HG02798 (cell line): ENCODE measurements at regions not wholly inside any gene's neighbourhood (a gene's known extent, or its start where the extent isn't known, plus 50 kb on each side); places are given as distances from the start of the nearest gene placed in this dataset.

ENCODE experiments used
- ATAC-seq: cut with Tn5 transposase; IDR thresholded peaks from one replicate; pipeline ENCODE4 v1.9.1; 2021; ENCODE audit warnings: mild to moderate bottlenecking; ENCODE audit not compliant: unreplicated experiment, poor library complexity

- no peak for ATAC-seq
Measured at GRCh38 chr9:129374231-129374630, 196.2 kb upstream of the IER5L start.

- no peak for ATAC-seq
Measured at GRCh38 chr9:129373361-129373760, 195.3 kb upstream of the IER5L start.

DNA sequence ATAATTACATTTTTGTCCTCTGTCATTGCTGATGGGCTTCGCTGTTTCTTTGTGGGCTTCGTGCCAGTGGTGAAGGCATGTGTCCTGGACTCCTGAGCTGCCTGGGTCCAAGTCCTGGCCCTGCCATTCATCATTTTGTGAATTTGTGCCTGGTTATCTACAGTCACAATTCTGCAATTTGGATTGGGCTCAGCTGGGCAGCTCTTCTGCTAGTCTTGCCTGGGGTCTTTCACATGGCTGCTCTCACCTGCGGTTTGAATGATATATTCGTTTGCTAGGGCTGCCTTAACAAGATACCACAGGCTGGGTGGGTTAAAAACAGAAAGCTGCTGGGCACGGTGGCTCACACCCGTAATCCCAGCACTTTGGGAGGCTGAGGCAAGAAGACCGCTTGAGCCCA, 192.7 kb upstream of the IER5L start:
- no peak for ATAC-seq

DNA sequence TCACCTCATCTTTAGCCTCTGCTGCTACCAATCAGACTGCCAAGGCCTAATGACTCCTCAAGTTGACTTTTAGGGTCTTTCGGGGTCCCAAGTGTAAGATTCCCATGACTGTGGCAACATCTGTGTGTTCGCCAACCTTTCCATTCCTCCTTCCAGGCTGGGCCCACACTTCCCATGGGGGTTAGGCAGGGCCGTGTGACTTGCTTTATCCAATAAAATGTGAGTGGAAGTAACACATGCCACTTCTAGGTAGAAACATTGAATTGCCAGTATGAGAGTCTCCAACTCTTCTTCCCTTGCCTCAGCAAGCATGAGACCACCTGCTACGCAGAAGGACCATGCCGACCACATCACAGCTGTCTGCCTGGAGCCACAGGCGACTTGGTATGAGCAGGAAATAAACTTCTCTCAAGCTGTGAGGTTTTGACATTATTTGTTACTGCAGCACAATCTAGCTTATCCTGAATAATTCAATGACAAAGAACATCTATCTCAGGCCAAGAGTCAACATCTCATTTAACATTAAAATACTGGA, 190.4 kb upstream of the IER5L start:
- no peak for ATAC-seq

- ATAC-seq, result no peak
Measured at GRCh38 chr9:129367287-129367686, 189.2 kb upstream of the IER5L start.

GRCh38 chr9:129365196-129365595, 187.1 kb upstream of the IER5L start:
- ATAC-seq, result no peak

DNA sequence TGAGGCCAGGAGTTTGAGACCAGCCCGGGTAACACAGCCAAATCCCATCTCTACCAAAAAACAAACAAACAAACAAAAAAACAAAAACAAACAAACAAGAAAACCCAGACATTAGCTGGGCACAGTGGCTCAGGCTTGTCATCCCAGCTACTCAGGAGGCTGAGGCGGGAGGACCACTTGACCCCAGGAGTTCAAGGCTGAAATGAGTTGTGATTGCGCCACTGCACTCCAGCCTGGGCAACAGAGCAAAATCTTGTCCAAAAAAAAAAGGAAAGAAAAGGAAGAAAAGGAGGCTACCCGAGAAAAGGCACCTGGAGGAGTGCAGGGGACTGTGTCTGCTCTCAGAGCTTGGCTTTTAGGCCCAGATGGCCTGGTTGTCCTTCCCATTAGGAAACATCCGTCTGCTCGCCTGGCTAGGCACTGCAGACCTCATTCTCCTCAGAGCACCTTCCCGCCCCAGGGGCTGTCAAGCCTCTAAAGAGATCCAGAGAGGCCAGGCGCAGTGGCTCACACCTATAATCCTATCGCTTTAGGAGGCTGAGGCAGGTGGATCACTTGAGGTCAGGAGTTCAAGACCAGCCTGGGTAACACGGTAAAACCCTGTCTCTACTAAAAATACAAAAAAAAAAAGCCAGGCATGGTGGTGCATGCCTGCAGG, 185.3 kb upstream of the IER5L start:
- no peak for ATAC-seq

GRCh38 chr9:129362287-129363000, 184.4 kb upstream of the IER5L start:
- ATAC-seq, result no peak

GRCh38 chr9:129361196-129361595, 183.1 kb upstream of the IER5L start:
- ATAC-seq, result no peak

DNA sequence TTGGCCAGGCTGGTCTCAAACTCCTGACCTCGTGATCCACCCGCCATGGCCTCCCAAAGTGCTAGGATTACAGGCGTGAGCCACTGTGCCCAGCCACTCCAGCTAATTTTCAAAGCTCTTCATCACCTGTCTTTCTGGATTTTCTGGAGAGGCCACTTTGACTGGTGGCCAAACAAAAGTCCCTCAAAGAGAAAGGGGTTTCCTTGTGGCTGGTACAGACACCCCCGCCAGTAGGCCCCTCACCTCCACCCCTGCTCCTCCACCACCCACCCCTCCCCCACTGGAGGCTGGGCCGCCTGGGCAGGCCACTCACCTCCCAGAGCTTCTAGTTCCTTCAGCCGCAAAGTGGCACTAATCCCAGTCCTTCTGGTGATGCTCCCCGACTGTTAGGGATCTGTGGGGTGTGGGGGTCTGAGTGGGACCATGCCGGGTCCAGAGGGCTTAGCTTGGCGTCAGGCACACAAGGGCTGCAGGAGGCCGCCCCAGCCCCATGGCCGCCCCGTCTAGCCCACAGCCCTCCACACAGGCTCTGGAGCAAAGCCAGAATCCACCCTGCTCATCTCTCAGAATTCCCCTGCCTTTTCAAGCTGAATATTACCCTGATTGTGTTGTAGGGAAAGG, 182.0 kb upstream of the IER5L start:
- no peak for ATAC-seq

GRCh38 chr9:129359162-129359811, 181.2 kb upstream of the IER5L start:
- no peak for ATAC-seq

DNA sequence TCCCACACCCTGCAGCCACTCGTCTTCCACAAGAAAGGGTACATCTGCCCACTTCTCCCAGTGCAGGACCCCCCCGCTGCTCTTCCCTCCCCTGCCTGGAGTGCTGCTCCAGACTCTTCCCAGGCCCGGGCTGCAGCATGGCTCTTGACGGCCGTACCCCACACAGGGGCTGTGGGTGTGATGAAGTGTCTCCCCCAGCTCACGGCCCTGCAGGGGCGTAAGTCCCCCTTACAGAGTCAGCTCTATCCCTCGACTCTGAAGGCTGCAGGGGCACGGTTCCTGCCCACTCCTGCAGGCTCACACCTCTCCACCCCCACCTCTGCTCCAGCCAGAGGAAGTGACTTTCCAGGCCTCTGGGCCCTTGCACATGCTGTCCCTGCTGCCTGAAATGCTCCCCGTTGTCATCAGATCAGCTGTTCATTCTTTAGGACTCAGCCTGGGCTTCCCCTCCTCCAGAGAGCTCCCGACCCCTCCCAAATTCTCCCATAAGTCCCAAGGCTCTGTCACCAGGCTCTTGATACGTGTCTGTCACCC, 180.6 kb upstream of the IER5L start:
- no peak for ATAC-seq

GRCh38 chr9:129357773-129358245, 179.7 kb upstream of the IER5L start:
- no peak for ATAC-seq

DNA sequence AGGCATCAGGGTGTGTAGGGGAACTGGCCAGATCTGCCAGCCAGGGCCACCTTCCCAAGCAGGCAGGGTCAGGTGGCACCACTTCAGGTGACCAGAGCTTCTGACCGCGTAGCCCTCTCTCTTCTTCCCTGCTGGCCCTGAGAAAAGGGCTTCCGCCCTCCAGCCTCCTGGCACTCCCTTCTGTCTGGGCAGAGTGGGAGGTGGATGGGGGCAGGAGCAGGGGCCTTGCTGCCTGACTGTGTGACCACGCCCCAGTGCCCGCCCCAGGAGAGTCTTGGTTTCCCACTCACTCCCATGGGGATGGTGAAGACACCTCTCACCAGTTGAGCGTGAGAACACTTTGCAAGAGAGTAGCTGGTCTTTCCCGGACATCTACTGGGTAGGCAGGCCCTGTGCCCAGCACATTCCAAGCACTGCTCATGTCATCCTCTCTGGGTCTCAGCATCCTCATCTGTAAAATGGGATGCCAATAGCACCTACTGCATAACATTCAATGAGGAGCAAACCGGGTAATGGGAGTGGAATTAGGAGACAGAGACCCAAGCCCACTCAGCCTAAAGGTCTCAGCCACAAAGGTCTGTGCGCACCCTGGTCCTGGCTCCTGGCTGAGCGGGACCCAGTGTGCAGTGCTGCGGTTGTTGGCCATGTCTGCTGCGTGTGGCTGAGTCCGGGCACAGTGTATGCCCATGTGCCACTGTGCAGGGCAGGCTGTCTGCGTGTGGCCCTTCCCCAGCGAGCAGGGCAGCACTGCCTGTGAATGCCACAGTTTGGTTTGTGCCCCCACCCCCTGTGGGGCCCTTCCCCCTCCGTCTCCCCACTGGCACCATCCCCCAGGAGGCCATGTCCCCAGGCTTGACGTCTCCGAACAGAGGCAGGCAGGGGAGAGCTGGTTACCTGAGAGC, 179.1 kb upstream of the IER5L start:
- ATAC-seq, result no peak

DNA sequence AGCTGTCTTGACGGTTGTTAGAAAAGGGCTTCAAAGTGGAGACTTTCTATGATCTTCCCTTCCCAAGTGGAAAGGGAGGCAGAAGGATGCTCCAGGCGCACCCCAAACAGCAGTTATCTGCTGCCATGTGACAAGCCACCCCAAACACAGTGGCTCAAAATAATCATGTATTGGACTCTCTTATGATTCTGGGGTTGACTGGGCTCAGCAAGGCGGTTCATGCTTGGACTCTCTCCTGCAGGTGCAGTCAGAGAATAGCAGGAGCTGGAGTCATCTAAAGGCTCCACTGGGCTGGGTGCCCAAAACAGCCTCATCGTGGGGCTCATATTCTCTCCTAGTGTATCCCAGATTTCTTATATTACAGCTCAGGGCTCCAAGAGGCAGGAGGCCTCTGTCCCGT, 177.6 kb upstream of the IER5L start:
- no peak for ATAC-seq

- no peak for ATAC-seq
Measured at GRCh38 chr9:129354498-129354897, 176.4 kb upstream of the IER5L start.

- ATAC-seq, result no peak
Measured at GRCh38 chr9:129353697-129354336, 175.8 kb upstream of the IER5L start.

DNA sequence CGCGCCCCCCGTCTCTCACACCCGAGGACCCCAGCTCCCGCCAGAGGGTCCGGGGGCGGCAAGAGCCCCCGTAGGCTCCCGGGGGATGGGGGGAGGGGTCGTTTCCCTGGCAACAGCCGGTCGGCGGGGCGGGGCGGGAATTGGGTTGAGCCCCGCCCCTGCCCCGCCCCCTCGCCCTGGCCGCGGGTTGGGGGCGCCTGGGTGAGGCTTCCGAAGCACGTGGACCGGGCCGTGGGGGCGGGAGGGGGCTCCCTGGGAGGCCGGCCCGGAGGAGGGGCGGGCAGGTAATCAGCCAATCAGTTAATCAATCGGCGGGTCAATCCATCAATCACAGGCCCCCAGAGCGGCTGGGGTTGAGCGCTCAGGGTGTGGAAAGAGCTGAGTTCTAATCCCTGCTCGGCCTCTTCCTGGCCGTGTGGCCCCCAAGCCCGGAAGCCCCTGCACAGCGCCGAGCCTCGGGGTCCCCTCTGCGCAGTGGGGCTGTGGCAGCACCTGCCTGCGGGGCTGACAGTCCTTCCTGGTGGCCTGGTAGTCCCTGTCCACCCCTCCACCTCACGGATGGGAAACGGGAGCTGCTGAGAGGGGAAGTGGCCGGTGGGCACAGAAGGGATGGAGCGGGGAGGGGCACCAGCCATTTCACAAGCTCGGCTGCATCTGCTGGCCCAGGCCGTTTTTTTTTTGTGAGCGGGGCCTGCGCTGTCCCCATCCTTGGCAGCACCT, 174.2 kb upstream of the IER5L start:
- no peak for ATAC-seq
